Neural cell (in vitro differentiated cells): ENCODE measurements at regions not wholly inside any gene's neighbourhood (a gene's known extent, or its start where the extent isn't known, plus 50 kb on each side); places are given as distances from the start of the nearest gene placed in this dataset.

Experiments used
- H2AFZ ChIP-seq: fragments of 200-600, 300-800 bp; sonication (generic), shearing (Covaris generic); 2 replicates; pipeline ENCODE4 v1.6.0; 2014; ENCODE audit warnings: low read depth, mild to moderate bottlenecking, antibody characterized with exemption, low read length, moderate library complexity
- H3F3A ChIP-seq: fragments of 200-600 bp; shearing (Covaris generic); 2 replicates; pipeline ENCODE4 v1.6.1; 2016; ENCODE audit warnings: mild to moderate bottlenecking, moderate library complexity, mixed read lengths, antibody characterized with exemption, low read length; ENCODE audit not compliant: insufficient read depth, poor library complexity, severe bottlenecking
- H3K27ac ChIP-seq: fragments of 200-600, 300-800 bp; sonication (generic), shearing (Covaris generic); 2 replicates; pipeline ENCODE4 v1.5.1; 2014; ENCODE audit warnings: mild to moderate bottlenecking, low read length, moderate library complexity
- H3K27me3 ChIP-seq: fragments of 300-800, 200-600 bp; sonication (generic), shearing (Covaris generic); 2 replicates; pipeline ENCODE4 v1.6.0; 2014; ENCODE audit warnings: mild to moderate bottlenecking, low read depth, low read length, moderate library complexity; ENCODE audit not compliant: insufficient read depth
- H3K36me3 ChIP-seq: fragments of 300-800, 200-600 bp; sonication (generic), shearing (Covaris generic); 2 replicates; pipeline ENCODE4 v1.5.1; 2014; ENCODE audit warnings: mild to moderate bottlenecking, antibody characterized with exemption, low read length, moderate library complexity; ENCODE audit not compliant: insufficient read depth
- H3K4me2 ChIP-seq: fragments of 300-800, 200-600 bp; sonication (generic), shearing (Covaris generic); 2 replicates; pipeline ENCODE4 v1.6.0; 2014; ENCODE audit warnings: mild to moderate bottlenecking, low read length
- H3K4me3 ChIP-seq: fragments of 300-800, 200-600 bp; sonication (generic), shearing (Covaris generic); 2 replicates; pipeline ENCODE4 v1.5.1; 2014; ENCODE audit warnings: mild to moderate bottlenecking, low read length, moderate library complexity
- H3K79me2 ChIP-seq: fragments of 200-600 bp; shearing (Covaris generic); replicated peaks from 2 replicates; pipeline ENCODE4 v1.6.0; 2014; ENCODE audit warnings: mild to moderate bottlenecking, low read length, moderate library complexity; ENCODE audit not compliant: insufficient read depth
- H3K9ac ChIP-seq: fragments of 300-800, 200-600 bp; sonication (generic), shearing (Covaris generic); 2 replicates; pipeline ENCODE4 v1.6.1; 2016; ENCODE audit warnings: mild to moderate bottlenecking, low read length, mixed read lengths
- H3K9me2 ChIP-seq: fragments of 200-600 bp; shearing (Covaris generic); 2 replicates; pipeline ENCODE4 v1.6.1; 2016; ENCODE audit warnings: mild to moderate bottlenecking, low read length, mixed read lengths; ENCODE audit not compliant: insufficient read depth
- H3K9me3 ChIP-seq: fragments of 200-600, 300-800 bp; sonication (generic), shearing (Covaris generic); 2 replicates; pipeline ENCODE4 v1.6.1; 2016; ENCODE audit warnings: mild to moderate bottlenecking, mixed run types, low read length, moderate library complexity, mixed read lengths
- H4K20me1 ChIP-seq: fragments of 200-600 bp; shearing (Covaris generic); 2 replicates; pipeline ENCODE4 v1.6.1; 2016; ENCODE audit warnings: mild to moderate bottlenecking, mixed run types; ENCODE audit not compliant: insufficient read depth
- EP300 ChIP-seq: fragments of 450-650 bp; conservative IDR thresholded peaks from 2 replicates; pipeline ENCODE4 v1.6.1; 2014; ENCODE audit warnings: antibody characterized with exemption, mild to moderate bottlenecking, moderate library complexity; ENCODE audit not compliant: poor library complexity, severe bottlenecking
- EZH2 ChIP-seq: fragments of 200-600, 300-800 bp; shearing (Covaris generic), sonication (generic); IDR thresholded peaks from 2 replicates; pipeline ENCODE4 v1.6.1; 2014; ENCODE audit warnings: antibody characterized with exemption, low read length, borderline replicate concordance, mild to moderate bottlenecking; ENCODE audit not compliant: insufficient read depth, poor library complexity, severe bottlenecking
- MXI1 ChIP-seq: fragments of 450-650 bp; conservative IDR thresholded peaks from 2 replicates; pipeline ENCODE4 v1.6.1; 2014; ENCODE audit warnings: antibody characterized with exemption, mild to moderate bottlenecking; ENCODE audit not compliant: poor library complexity, severe bottlenecking
- POLR2AphosphoS5 ChIP-seq: IDR thresholded peaks from 2 replicates; pipeline ENCODE4 v1.6.1; 2012
- RAD21 ChIP-seq: fragments of 450-650 bp; conservative IDR thresholded peaks from 2 replicates; pipeline ENCODE4 v1.6.1; 2014; ENCODE audit warnings: antibody characterized with exemption, mild to moderate bottlenecking, moderate library complexity
- REST ChIP-seq: IDR thresholded peaks from 2 replicates; pipeline ENCODE4 v1.6.1; 2012; ENCODE audit warnings: borderline replicate concordance
- SMC3 ChIP-seq: fragments of 450-650 bp; conservative IDR thresholded peaks from 2 replicates; pipeline ENCODE4 v1.6.1; 2014; ENCODE audit warnings: antibody characterized with exemption, mild to moderate bottlenecking, moderate library complexity; ENCODE audit not compliant: poor library complexity
- TAF1 ChIP-seq: IDR thresholded peaks from 2 replicates; pipeline ENCODE4 v1.6.1; 2012; ENCODE audit warnings: low read depth
- TF ChIP-seq, protein P1 (sequence below): fragments of 450-650 bp; IDR thresholded peaks from 2 replicates; pipeline ENCODE4 v1.5.1; 2014; ENCODE audit warnings: antibody characterized with exemption, mild to moderate bottlenecking, moderate library complexity; ENCODE audit not compliant: poor library complexity, severe bottlenecking

DNA sequence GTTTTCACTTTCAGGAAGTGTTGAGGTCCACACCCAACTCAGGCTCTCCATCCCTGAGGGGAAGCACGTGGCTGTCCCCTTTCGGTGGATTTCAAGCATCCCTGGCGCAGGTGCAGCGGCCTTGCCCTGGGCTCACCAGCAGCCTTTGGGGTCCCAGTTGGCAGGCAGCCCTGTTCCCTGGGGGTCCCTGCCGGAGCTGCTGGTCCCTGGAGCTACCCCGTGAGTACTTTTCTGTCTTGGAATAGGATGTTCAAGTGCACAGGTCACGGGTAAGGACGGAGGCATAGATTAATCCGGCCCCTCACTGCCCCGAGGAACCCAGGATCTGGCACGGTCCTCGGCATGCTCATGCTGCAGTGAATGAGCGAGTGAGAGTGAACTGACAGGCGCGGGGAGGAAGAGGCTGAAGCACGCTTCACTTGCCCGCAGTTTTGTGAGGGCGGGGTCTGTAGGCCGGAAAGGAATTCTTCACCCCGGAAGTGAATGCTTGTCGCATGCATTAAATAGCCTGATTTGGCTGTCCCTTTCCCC, 117.2 kb upstream of the FAT1 start:
- H4K20me1 ChIP-seq, result no peaks in the 10 kb centered on the region
- no peaks in the 10 kb centered on the region for H3F3A ChIP-seq
- H3K27me3 ChIP-seq, result no peaks in the 10 kb centered on the region
- no peaks in the 10 kb centered on the region for H3K36me3 ChIP-seq
- H3K4me2 ChIP-seq, result no peak overlapping the region
- no peak overlapping the region for H3K27ac ChIP-seq
- H3K79me2 ChIP-seq, result no peaks in the 10 kb centered on the region
- H3K9me3 ChIP-seq, result peaks cover 2% of the 10 kb centered on the region
- no peak overlapping the region for H3K4me3 ChIP-seq
- H3K9ac ChIP-seq, result no peak overlapping the region
- no peak for TF ChIP-seq POLR2AphosphoS5
- TF ChIP-seq TAF1, result no peak
- TF ChIP-seq, protein P1, sequence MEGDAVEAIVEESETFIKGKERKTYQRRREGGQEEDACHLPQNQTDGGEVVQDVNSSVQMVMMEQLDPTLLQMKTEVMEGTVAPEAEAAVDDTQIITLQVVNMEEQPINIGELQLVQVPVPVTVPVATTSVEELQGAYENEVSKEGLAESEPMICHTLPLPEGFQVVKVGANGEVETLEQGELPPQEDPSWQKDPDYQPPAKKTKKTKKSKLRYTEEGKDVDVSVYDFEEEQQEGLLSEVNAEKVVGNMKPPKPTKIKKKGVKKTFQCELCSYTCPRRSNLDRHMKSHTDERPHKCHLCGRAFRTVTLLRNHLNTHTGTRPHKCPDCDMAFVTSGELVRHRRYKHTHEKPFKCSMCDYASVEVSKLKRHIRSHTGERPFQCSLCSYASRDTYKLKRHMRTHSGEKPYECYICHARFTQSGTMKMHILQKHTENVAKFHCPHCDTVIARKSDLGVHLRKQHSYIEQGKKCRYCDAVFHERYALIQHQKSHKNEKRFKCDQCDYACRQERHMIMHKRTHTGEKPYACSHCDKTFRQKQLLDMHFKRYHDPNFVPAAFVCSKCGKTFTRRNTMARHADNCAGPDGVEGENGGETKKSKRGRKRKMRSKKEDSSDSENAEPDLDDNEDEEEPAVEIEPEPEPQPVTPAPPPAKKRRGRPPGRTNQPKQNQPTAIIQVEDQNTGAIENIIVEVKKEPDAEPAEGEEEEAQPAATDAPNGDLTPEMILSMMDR, result no peak
- TF ChIP-seq SMC3, result no peak
- TF ChIP-seq RAD21, result no peak
- TF ChIP-seq EP300, result no peak
- H3K9me2 ChIP-seq, result no peaks in the 10 kb centered on the region
- no peak overlapping the region for H2AFZ ChIP-seq

DNA sequence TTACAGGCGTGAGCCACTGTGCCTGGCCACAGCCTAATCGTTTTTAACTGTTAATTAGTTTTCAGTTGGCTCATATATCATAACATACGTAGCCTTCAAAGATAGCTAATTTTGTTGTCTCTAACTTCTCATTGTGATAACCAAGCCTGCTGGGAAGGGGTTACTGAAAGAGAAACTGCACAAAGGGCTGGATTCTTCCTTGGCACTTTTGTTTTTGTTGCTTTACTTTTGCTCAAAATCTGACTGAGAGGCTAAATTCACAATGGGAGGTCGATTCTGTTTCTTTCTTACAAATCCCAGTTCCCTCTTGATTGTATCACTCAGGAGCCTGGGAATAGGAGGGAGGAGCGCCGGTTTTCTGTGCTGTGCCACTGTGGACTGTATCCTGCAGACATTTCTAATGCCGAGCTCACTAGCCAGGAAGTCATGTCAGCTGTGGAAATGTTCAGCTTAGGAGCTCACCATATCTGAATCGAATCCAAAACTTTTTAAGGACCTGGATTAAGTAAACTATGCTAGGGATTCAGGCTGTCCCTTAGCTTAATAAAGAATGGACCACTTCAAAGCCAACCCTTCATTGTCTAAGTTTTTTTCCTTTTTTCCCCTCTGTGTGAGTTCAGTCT, 120.5 kb upstream of the FAT1 start:
- Histone ChIP-seq H3K4me3 (no peak overlapping the region), H3K36me3 (no peaks in the 10 kb centered on the region), H3K27me3 (no peaks in the 10 kb centered on the region), H3K9ac (no peak overlapping the region), H3K79me2 (no peaks in the 10 kb centered on the region), H3K9me3 (peaks cover 2% of the 10 kb centered on the region), H3F3A (no peaks in the 10 kb centered on the region), H4K20me1 (no peaks in the 10 kb centered on the region), H3K9me2 (no peaks in the 10 kb centered on the region), H2AFZ (no peak overlapping the region), H3K4me2 (no peak overlapping the region), H3K27ac (no peak overlapping the region)
- TF ChIP-seq REST (no peak), TAF1 (no peak), EP300 (no peak), RAD21 (no peak), POLR2AphosphoS5 (no peak), SMC3 (no peak), EZH2 (no peak), MXI1 (no peak)
- TF ChIP-seq, protein P1, result no peak
